PC-3 (cell line): ENCODE measurements at regions not wholly inside any gene's neighbourhood (a gene's known extent, or its start where the extent isn't known, plus 50 kb on each side); places are given as distances from the start of the nearest gene placed in this dataset.

ENCODE experiments used
- CTCF ChIP-seq: fragments of 300-600 bp; sonication (generic); conservative IDR thresholded peaks from 2 replicates; pipeline ENCODE4 v1.5.1; 2017; ENCODE audit warnings: antibody characterized with exemption, low read depth, mild to moderate bottlenecking, low read length
- EZH2 ChIP-seq: fragments of 300-600 bp; sonication (generic); IDR thresholded peaks from one replicate; pipeline ENCODE4 v1.6.1; 2017; ENCODE audit warnings: antibody characterized with exemption, mild to moderate bottlenecking, low read length; ENCODE audit not compliant: unreplicated experiment
- EZH2phosphoT487 ChIP-seq: fragments of 300-600 bp; sonication (generic); IDR thresholded peaks from 2 replicates; pipeline ENCODE4 v1.6.1; 2018; ENCODE audit warnings: mild to moderate bottlenecking, antibody characterized with exemption, low read length, borderline replicate concordance

DNA sequence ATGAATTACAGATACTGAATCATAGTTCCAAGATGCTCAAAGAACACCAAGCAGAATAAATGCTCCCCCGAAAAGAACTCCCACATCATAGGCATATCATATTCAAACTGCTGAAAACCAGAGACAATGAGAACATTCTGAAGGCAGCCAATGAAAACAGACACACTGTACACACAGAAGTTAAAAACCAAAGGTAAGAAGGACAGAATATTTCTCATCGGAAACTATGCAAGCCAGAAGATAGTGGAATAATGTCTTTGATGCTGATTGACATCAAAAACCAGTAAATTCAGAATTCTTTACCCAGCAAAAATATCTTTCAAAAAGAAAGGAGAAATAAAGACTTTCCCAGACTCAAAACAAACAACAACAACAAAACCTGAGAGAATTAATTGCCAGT is 73.8 kb upstream of the IRX5 start:
- TF ChIP-seq CTCF (no peak), EZH2 (no peak), EZH2phosphoT487 (no peak)
